ENCODE measurements at regions not wholly inside any gene's neighbourhood (a gene's known extent, or its start where the extent isn't known, plus 50 kb on each side); places are given as distances from the start of the nearest gene placed in this dataset.
"Not testable (repeated sequence)": the region's sequence is repeated elsewhere in the genome, so short reads cannot be mapped to it uniquely, and the experiment has no call there.

DNA sequence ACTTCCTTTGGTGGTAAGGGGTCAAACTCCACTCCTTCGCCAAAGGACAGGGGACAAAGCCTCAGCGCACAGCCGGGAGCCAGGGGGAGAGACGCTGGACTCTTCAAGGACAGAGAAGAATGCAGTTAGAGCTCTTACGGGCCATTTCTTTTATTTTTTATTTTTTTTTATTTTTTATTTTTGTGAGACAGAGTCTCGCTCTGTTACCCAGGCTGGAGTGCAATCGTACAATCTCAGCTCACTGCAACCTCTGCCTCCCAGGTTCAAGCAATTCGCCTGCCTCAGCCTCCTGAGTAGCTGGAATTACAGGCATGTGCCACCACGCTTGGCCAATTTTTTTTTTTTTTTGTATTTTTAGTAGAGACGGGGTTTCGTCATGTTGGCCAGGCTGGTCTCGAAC is 93.2 kb upstream of the RPH3AL start, which contains the start of gene RFLNB:
Gene RFLNB, minus strand, starts transcription at position 101 of the 400 bp plus-strand sequence.
- Mint-ChIP-seq H3K4me1 (ENCODE audit: low read depth) (peaks cover 25% of the 10 kb centered on the region), H3K27ac (peak within 1 kb of the TSS; percentile 89)
- not testable (repeated sequence) for H3K4me3 Mint-ChIP-seq; H3K9me3 Mint-ChIP-seq (ENCODE audit: low read depth); H3K36me3 Mint-ChIP-seq; H3K27me3 Mint-ChIP-seq

GRCh38 chr17:444879-445454 is 92.4 kb upstream of the RPH3AL start:
- peaks cover 29% of the 10 kb centered on the region for H3K4me1 Mint-ChIP-seq (ENCODE audit: low read depth)
- H3K9me3 Mint-ChIP-seq (ENCODE audit: low read depth) = no peaks in the 10 kb centered on the region
- peak overlapping the region; percentile 70 for H3K27ac Mint-ChIP-seq
- no peaks in the 10 kb centered on the region for H3K27me3 Mint-ChIP-seq
- H3K36me3 Mint-ChIP-seq = peaks cover 2% of the 10 kb centered on the region
- no peak overlapping the region for H3K4me3 Mint-ChIP-seq

DNA sequence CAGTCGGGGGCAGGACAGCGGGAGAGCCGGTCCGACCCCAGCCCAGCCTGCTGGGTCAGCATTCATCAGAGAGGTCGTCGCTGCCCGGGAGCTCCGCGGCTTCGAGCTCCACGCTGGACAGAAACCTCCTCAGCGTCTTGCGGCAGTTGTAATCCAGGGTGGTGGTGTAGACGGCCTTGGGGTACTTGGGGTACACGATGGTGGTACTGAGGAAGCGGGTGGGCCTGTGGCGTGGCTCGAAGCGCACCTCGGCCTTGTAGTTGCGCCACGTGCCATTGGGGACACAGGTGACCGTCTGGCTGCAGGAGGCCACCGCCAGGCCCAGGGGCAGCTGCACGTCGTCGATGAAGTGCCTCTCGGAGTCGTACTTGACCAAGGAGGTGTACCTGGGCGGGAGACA is 90.5 kb upstream of the RPH3AL start:
- Mint-ChIP-seq H3K9me3 (ENCODE audit: low read depth) (no peaks in the 10 kb centered on the region), H3K36me3 (peaks cover 2% of the 10 kb centered on the region), H3K27ac (no peak overlapping the region), H3K4me3 (no peak overlapping the region), H3K27me3 (no peaks in the 10 kb centered on the region), H3K4me1 (ENCODE audit: low read depth) (peaks cover 29% of the 10 kb centered on the region)

GRCh38 chr17:441155-441950 is 88.7 kb upstream of the RPH3AL start:
- no peaks in the 10 kb centered on the region for H3K9me3 Mint-ChIP-seq (ENCODE audit: low read depth)
- no peak overlapping the region for H3K4me3 Mint-ChIP-seq
- peaks cover 15% of the 10 kb centered on the region for H3K4me1 Mint-ChIP-seq (ENCODE audit: low read depth)
- H3K27me3 Mint-ChIP-seq = no peaks in the 10 kb centered on the region
- H3K36me3 Mint-ChIP-seq = peaks cover 2% of the 10 kb centered on the region
- peak overlapping the region; percentile 41 for H3K27ac Mint-ChIP-seq

DNA sequence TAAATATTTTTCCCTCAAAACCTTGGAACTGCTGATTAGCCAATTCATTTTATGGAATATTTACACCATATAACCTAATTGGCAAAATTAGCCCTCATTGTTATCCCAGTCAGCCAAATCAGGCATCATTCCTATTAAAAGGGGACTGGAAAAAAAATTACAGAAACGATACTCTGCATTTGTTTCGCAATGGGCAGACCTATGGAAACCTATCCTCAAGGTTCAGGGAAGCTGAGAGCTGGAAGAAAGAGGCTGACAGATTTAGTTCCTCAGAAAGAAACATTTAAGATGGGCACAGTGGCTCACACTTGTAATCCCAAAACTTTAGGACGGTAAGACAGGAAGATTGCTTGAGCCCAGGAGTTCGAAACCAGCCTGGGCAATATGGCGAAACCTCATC is 85.6 kb upstream of the RPH3AL start:
- Mint-ChIP-seq H3K27me3 (no peaks in the 10 kb centered on the region), H3K36me3 (peaks cover 2% of the 10 kb centered on the region), H3K4me3 (no peak overlapping the region), H3K27ac (peak overlapping the region; percentile 50), H3K9me3 (ENCODE audit: low read depth) (no peaks in the 10 kb centered on the region), H3K4me1 (ENCODE audit: low read depth) (peaks cover 7% of the 10 kb centered on the region)

DNA sequence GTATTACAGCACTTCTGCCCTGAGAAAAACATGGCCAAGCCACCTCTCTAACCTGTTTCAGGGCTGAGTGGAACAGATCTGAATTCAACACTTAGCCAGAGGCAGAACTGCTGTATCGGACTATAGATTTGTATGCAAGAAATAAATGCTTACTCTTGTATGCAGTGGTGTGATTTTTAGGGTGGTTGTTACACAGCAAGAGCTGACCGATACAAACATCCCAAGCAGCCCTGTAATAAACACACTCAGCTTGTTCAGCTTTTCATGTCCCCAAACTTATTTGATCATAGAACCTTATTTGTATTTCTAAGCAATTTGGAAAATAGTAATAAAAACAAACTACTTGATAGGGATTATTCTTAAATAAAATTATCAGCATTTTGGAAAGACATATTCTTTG is 84.9 kb upstream of the RPH3AL start:
- H3K4me3 Mint-ChIP-seq = no peak overlapping the region
- peaks cover 2% of the 10 kb centered on the region for H3K36me3 Mint-ChIP-seq
- no peak overlapping the region for H3K27ac Mint-ChIP-seq
- H3K27me3 Mint-ChIP-seq = no peaks in the 10 kb centered on the region
- peaks cover 7% of the 10 kb centered on the region for H3K4me1 Mint-ChIP-seq (ENCODE audit: low read depth)
- no peaks in the 10 kb centered on the region for H3K9me3 Mint-ChIP-seq (ENCODE audit: low read depth)

DNA sequence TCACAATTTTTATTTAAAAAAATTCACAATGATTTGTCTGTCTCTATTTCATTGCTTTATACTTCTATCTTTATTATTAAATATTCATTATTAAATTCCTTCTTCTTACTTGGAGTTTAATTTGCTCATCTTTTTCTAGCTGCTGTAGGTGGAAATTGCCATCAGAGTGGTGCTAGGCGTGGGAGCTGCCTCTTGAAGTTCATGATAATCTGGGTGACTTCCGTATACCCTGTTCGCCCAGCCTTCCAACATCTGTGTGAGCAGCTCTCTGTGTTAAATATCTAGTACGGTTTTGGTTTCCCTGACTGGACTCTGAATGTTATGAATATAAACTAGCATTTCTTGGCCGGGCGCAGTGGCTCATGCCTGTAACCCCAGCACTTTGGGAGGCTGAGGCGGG is 84.0 kb upstream of the RPH3AL start:
- no peak overlapping the region for H3K27ac Mint-ChIP-seq
- H3K4me3 Mint-ChIP-seq = no peak overlapping the region
- H3K27me3 Mint-ChIP-seq = no peaks in the 10 kb centered on the region
- no peaks in the 10 kb centered on the region for H3K9me3 Mint-ChIP-seq (ENCODE audit: low read depth)
- peaks cover 9% of the 10 kb centered on the region for H3K4me1 Mint-ChIP-seq (ENCODE audit: low read depth)
- peaks cover 2% of the 10 kb centered on the region for H3K36me3 Mint-ChIP-seq

GRCh38 chr17:432471-432870 is 79.9 kb upstream of the RPH3AL start:
- H3K36me3 Mint-ChIP-seq; H3K9me3 Mint-ChIP-seq (ENCODE audit: low read depth); H3K27me3 Mint-ChIP-seq; H3K4me3 Mint-ChIP-seq; H3K27ac Mint-ChIP-seq: not testable (repeated sequence)
- peaks cover 11% of the 10 kb centered on the region for H3K4me1 Mint-ChIP-seq (ENCODE audit: low read depth)

GRCh38 chr17:431494-431893 is 78.9 kb upstream of the RPH3AL start:
- H3K27ac Mint-ChIP-seq = no peak overlapping the region
- no peaks in the 10 kb centered on the region for H3K36me3 Mint-ChIP-seq
- no peaks in the 10 kb centered on the region for H3K27me3 Mint-ChIP-seq
- H3K4me3 Mint-ChIP-seq = no peak overlapping the region
- no peaks in the 10 kb centered on the region for H3K9me3 Mint-ChIP-seq (ENCODE audit: low read depth)
- peaks cover 16% of the 10 kb centered on the region for H3K4me1 Mint-ChIP-seq (ENCODE audit: low read depth)

GRCh38 chr17:429589-429988 is 77.0 kb upstream of the RPH3AL start:
- Mint-ChIP-seq H3K4me3 (no peak overlapping the region), H3K27me3 (no peaks in the 10 kb centered on the region), H3K4me1 (ENCODE audit: low read depth) (peaks cover 16% of the 10 kb centered on the region), H3K9me3 (ENCODE audit: low read depth) (no peaks in the 10 kb centered on the region), H3K27ac (no peak overlapping the region), H3K36me3 (no peaks in the 10 kb centered on the region)

GRCh38 chr17:428414-428813 is 75.8 kb upstream of the RPH3AL start:
- no peaks in the 10 kb centered on the region for H3K36me3 Mint-ChIP-seq

GRCh38 chr17:427891-428290 is 75.3 kb upstream of the RPH3AL start:
- no peak overlapping the region for H3K4me3 Mint-ChIP-seq
- H3K9me3 Mint-ChIP-seq (ENCODE audit: low read depth) = no peaks in the 10 kb centered on the region
- H3K27me3 Mint-ChIP-seq = no peaks in the 10 kb centered on the region
- no peaks in the 10 kb centered on the region for H3K36me3 Mint-ChIP-seq
- H3K4me1 Mint-ChIP-seq (ENCODE audit: low read depth) = peaks cover 16% of the 10 kb centered on the region
- no peak overlapping the region for H3K27ac Mint-ChIP-seq

More at GRCh38 chr17:428414-428813, 75.8 kb upstream of the RPH3AL start:
- no peaks in the 10 kb centered on the region for H3K9me3 Mint-ChIP-seq (ENCODE audit: low read depth)
- no peak overlapping the region for H3K27ac Mint-ChIP-seq
- no peak overlapping the region for H3K4me3 Mint-ChIP-seq
- peaks cover 14% of the 10 kb centered on the region for H3K4me1 Mint-ChIP-seq (ENCODE audit: low read depth)
- no peaks in the 10 kb centered on the region for H3K27me3 Mint-ChIP-seq

DNA sequence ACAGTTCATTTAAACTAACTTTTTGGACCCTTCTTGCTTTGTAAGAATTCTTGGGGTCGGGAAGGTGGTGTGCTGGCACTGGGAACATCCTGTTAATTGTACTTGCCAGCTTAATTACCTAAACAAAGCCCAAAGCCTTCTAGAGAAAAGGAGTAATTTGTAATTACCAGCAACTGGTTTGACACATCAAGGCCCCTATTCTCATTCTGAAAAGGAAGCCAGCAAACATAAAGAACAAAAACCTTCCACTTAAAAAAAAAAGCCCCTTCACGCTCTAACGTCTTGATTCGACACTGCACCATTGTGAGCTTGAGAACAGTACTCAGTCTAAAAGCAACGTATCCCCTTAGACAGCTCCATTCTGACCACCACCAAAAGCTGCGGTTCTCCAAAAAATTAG is 74.7 kb upstream of the RPH3AL start:
- peaks cover 18% of the 10 kb centered on the region for H3K4me1 Mint-ChIP-seq (ENCODE audit: low read depth)
- H3K27me3 Mint-ChIP-seq = no peaks in the 10 kb centered on the region
- H3K9me3 Mint-ChIP-seq (ENCODE audit: low read depth) = no peaks in the 10 kb centered on the region
- no peak overlapping the region for H3K27ac Mint-ChIP-seq
- no peak overlapping the region for H3K4me3 Mint-ChIP-seq
- H3K36me3 Mint-ChIP-seq = no peaks in the 10 kb centered on the region

GRCh38 chr17:422196-422930 is 69.8 kb upstream of the RPH3AL start:
- Mint-ChIP-seq H3K9me3 (ENCODE audit: low read depth) (no peaks in the 10 kb centered on the region), H3K4me3 (no peak overlapping the region), H3K36me3 (no peaks in the 10 kb centered on the region), H3K27me3 (no peaks in the 10 kb centered on the region), H3K27ac (no peak overlapping the region), H3K4me1 (ENCODE audit: low read depth) (peaks cover 53% of the 10 kb centered on the region)

- H3K36me3 Mint-ChIP-seq = no peaks in the 10 kb centered on the region
- no peak overlapping the region for H3K27ac Mint-ChIP-seq
- no peaks in the 10 kb centered on the region for H3K9me3 Mint-ChIP-seq (ENCODE audit: low read depth)
- H3K4me1 Mint-ChIP-seq (ENCODE audit: low read depth) = peaks cover 62% of the 10 kb centered on the region
- peak overlapping the region; percentile 20 for H3K4me3 Mint-ChIP-seq
- H3K27me3 Mint-ChIP-seq = no peaks in the 10 kb centered on the region
Measured at GRCh38 chr17:420479-421175, 68.0 kb upstream of the RPH3AL start.

All from activated naive CD8-positive, alpha-beta T cell (primary cell).